NCI-H526 treated with DMSO at 0.1 percent for 48 hours (cell line): ENCODE measurements at regions not wholly inside any gene's neighbourhood (a gene's known extent, or its start where the extent isn't known, plus 50 kb on each side); places are given as distances from the start of the nearest gene placed in this dataset.
"Not testable (repeated sequence)": the region's sequence is repeated elsewhere in the genome, so short reads cannot be mapped to it uniquely, and the experiment has no call there.

Experiments
- DNase-seq: peaks from one replicate; lab custom pipeline; 2025; lab: John Stamatoyannopoulos, UW

DNA sequence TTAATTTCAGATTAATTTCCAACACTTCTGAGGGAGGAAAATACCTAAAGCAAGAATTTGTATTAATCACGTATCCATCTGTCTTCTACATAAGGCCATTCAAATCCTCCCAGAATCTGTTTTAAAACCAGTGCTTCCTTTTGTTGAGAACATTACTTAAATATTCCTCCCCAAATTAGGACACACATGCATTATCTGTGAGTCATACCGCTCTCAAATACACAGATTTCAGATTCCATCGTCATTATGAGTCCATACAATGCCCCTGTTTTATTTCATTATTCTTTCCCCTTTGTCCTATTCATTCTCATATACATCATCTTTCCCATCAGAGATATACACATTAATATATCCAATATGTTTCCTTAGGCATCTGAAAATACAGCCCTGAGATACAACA is 57.3 kb upstream of the PRSS12 start:
- no peak for DNase-seq

DNA sequence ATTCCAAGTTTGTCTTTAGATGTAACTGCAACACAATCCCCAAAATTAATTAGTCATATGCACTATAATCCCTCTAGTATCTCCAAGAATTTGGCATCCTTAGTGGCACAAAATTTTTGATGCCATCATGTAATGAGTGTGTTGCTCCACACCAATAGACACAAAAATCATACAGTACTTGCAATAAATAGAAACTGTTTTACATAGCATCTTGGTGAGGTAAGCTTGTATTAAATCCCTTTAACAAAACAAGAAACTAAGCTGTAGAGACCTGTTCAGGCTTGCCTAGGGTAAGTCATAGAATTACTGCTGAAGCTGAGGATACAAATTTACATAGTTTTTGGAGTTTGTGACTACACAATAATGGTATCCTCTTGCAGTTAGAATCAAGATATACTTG is 64.5 kb upstream of the PRSS12 start:
- no peak for DNase-seq

DNA sequence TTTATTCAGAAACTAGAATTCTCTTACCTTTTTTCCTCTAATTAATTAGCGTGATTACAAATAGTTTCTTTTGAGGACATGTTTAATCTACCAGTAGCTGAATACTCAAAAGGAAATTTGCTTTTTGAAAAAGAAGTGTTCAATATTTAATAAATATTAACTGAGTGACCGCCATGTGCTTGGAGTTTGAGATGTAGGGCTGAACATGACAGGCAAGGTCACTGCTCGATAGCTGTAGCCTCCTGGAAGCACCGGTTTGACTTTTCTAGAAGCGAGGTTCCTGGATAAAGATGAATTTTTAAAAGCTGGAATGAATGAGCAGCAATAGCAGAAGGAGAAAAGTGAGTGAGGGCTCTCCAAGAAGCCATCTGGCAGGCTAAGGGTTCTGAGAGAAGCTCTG is 65.0 kb upstream of the PRSS12 start:
- DNase-seq: not testable (repeated sequence)

DNA sequence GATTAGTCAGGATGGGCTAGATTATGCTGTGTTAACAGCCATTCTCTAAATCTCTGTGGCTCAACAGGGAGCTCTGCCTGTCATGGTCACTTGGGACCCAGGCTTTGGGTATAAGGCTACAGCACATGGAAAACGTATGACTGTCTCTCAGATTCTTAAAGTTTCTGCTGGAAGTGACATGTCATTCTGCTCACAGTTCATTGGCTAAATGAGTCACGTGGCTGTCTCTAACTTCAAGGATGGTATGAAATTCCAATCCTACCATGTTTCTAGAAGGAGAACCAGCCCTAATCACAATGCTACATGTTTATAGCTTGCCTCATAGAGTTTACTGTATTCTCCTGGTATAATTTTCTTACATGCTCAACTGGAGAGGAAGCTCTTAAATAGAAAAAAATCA is 65.6 kb upstream of the PRSS12 start:
- DNase-seq: not testable (repeated sequence)

DNA sequence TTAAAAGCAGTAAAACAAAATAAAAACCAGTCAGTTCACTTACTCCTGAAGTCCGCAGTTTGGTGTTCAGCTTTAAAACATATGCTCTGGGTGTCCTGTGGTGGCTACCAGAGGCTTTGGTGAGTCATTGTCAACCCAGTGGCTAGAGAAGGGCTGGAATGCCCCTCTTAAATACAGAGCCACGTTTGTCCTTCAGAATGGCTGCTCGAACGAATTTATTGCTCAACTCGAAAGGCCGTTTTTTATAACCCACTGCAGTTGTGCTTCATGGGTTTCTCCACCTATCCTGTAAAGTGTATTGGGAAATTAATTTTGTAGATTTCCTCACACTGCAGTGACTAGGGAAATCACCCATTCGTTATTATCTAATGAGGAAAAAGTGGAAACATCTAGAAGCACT is 66.8 kb upstream of the PRSS12 start:
- DNase-seq: not testable (repeated sequence)

DNA sequence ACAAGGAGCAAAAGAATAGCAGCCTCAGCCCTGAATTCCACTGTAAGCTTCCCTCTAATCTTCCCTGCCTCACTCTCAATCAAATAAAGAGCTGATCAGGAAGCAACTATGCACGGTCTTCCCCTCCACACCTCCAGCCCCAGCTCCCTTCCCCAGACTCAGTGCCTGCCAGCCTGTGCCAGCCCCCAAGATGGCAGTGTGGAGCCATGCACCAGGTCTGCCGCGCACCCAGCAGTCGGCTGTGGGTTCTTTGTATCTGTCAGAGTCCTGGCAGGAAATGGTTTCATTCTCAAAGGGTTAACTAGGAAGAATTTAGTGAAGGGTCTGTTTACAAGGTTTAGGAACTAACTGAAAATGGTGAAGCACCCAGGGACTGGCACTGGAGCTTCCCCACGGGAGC is 71.3 kb upstream of the PRSS12 start:
- not testable (repeated sequence) for DNase-seq

DNA sequence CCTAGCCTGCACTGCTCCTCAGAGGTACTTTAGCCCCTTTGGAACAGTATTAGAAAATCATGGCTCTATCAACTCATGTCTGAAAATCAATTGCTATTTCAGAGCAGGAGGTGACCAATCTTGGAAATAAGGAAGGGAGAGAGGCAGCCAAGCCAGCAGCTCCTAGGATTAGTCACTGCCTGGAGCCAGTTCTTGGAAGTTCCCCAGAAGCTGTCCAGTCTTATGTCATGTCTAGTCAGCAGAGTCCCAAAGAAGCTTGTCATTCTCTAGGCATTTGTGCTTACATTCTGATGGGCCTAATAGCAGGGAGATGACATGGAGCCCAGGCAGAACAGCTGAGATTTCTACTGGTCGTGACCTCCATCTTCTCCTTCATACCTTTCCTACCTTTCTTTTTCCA is 76.1 kb upstream of the PRSS12 start:
- not testable (repeated sequence) for DNase-seq

DNA sequence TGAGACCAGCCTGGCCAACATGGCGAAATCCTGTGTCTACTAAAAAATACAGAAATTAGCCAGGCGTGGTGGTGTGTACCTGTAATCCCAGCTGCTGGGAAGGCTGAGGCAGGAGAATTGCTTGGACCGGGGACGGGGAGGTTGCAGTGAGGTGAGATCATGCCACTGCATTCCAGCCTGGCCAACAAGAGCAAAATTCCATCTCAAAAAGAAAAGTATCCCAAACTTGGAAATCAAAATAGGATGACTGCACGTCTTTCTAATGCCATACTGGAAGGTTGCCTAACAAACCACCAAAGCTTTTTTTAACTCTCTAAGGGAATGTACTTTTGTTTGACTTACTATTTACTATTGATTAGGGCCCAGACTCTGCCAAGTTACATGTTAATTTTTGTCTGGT is 79.6 kb upstream of the PRSS12 start:
- not testable (repeated sequence) for DNase-seq

DNA sequence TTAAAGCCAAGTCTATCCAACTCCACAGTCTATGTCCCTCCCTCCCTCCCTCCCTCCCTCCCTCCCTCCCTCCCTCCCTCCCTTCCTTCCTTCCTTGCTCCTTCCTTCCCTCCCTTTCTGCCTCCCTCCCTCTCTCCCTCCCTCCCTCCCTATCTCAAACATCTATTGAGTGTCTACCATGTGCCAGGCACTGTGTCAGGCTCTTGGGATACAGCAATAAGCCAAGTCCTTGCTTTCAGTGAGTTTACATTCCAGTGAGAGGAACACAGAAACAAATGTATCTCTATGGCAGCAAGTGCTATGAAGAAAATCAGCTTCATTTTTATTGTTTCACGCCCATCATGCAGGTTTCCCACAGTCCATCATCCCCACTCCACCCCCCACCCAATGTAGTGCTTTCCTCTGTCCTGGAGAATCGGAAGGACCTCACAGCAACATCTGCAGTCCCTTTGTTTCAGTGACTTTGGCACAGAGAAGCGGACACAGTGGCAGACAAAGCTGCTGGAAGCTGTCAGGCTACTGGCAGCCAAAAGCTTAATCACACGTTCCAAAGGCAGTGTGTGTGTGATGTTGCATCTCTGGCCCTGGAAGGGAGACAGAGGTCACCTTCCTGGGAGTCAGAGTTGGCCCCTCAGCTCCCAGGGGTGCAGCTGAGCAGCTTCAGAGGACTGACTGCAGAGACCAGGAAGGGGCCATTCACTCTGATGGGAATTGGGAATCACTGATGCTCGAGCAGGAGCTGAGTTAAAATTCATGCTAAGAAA is 81.0 kb upstream of the PRSS12 start:
- DNase-seq: not testable (repeated sequence)

DNA sequence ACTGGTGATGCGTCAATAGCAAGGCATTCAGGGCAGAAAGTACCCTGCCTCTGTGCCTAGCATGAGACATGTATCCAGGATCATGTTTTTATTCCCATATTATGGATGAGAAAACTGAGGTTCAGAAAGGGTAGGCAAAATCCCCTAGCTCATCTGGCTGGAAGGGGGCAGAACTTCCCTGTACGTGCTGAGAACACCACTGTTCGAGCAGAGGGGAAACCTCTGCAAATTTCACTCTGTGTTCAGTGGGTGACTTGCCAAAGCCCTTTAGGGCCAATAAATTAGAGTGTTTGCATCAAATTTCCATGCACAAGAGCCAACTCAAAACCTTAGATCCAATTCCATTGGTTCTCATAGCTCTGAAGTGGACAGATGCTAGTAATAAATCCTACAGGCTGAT is 82.6 kb upstream of the PRSS12 start:
- not testable (repeated sequence) for DNase-seq

DNA sequence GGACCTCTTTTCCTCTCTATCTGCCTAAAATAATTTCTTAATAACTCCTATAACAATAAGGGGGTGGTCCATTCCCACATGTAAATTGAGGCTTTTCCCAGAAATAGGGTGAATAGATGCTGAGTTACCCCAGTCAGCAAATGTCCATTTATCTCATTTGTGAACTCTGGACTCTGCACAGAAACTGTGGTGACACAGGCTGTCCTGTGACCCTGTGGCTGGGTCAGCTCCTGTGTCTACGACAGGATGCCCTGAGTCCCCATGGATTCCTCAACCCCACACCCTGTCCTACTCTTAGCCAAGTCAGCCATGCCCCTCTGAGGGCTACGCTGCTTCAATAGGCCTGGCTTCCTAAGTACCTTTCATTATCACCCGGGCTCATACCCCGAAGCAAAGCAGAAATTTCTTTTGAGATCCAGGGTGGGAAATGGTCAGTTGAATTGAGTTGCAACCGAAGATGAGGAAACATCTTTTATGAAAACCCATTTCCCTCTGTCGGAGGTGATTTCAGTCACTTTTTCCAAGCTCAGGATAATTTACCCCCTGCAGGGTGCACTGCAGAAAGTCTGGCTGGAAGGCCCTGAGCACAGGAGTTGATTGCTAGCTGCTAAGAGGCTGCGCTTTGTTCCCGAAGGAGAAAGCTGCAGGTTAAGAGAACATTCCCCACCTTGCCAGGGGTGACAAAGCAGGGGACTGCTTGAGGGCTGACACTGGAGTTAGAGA is 89.5 kb upstream of the PRSS12 start:
- DNase-seq: not testable (repeated sequence)

DNA sequence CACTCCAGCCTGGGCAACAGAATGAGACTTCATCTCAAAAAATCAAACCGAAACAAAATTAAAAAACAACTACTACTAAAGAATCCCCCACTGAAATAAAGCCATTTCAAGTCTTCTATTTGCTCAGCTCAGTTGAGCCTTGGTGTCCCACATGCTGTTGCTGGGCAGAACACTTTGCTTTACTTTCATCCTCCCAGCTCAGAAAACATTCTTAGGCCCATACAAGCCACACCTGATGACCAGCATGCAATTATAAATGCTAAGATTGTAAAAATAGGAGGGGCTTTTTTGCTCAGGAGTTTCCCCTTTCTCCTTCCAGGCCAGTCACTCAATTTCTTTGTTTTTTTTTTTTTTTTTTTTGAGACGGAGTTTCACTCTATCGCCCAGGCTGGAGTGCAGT is 94.6 kb upstream of the PRSS12 start:
- not testable (repeated sequence) for DNase-seq

DNA sequence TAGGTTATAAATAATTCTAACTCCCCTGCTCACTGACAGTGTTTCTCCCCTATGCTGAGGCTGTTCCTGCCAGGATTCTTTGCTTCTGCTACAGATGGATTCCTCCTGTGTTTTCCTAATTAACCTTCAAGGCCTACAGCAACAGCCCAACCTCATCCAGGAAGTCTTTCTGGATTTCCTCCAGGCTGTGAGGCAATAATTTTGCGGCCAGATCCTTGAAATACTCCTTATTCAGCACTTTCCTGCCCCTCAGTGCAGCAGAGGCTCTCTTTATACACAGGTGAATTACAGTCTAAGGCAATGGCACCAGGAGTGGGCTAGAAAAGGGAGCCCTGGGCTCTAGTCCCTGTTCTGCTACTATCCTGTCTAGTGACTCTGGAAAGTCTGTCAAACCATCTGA is 102.1 kb upstream of the PRSS12 start:
- DNase-seq: not testable (repeated sequence)

DNA sequence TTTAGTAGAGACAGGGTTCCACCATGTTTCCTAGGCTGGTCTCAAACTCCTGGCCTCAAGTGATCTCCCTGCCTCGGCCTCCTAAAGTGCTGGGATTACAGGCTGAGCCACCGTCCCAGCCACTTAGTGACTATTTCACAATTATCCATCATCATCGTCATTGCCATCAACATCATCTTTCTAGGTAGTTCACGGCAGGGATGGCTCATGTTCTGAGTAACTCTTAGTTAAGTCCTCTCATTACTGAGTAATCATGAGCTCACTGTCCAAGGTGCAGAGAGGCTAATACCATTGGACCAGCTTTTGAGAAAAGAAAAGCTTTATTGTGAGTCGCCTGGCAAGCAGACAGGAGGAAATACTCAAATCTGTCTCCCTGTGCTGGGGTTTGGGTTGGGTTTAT is 108.6 kb upstream of the PRSS12 start:
- not testable (repeated sequence) for DNase-seq

DNA sequence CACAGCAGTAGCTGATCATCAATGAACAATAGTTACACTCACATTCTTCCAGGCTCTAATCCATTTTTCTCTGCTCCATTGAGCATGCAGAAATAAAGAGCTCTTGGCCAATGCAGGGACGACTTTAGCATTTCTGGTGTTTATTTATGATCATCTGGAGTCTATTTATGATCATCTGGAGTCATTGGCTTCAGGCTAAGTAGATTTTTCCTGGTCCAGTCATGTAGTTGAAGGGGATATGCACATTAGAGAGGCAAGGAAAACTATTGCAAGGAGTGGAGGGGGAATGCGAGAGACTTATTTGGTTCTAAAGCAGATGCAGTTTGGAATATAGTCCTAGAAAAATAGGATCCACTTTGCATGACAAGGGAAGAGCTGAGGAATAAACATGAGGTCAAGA is 113.0 kb upstream of the PRSS12 start:
- DNase-seq: not testable (repeated sequence)

DNA sequence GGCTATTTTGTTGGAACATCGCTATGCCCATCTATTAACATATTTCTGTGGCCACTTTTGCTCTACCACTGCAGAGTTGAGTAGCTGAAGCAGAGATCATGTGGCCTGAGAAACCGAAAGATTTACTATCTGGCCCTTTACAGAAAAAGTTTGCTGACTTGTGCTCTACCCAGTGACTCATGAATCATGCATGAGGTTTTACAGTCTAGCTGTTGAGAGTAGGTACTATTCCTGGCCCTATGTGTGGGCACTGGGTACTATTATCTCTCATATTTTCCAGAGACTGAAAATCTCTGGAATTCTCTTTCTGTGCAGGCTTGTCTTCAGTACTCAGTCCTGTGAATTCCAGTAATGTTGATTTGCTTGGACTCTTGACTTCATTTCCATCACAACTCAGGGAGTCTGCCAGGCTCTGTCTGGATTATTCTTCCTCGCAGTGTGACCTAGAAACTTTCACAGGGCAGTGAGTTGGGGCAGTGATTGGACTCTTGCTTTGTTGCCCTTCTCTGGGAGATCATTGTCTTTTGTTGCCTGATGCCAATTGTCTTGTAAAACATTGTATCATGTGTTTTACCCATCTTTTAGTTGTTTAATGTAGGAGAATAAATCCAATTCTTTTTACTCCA is 121.3 kb upstream of the PRSS12 start:
- not testable (repeated sequence) for DNase-seq

DNA sequence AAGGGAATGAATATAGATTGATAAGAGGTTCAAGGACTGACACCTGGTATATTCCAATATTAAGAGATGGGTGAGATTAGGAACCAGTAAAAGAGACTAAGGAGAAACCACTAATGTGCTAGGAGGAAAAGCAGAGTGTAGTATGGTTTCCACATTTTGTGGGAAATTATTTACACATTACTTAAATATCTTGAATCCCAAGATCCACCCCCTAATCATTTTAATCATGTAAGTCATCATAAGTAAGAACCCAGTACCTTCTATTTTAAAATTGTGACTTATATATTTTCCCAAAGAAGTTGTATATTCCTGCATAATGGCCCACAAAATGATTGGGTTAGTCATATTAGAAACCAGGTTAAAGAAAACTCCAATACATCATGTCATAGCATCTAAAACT is 122.0 kb upstream of the PRSS12 start:
- not testable (repeated sequence) for DNase-seq

DNA sequence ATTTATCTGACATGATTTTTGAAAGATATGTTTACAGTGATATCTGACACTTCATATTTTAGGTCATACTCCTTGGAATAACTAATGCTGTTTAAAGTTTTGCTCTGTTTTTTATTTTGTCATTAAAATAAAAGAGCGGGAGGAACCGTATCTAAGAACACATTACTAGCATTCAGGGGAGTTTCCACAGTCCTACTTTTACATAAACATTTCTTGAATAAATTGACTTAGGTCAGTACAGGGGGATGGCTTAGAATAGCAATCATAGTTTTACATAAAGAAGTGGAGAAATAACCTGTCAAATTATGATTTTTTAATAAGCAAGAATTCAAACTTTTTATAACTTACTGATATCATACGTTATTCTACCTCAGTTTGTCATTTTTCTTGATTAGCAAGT is 123.1 kb upstream of the PRSS12 start:
- DNase-seq: not testable (repeated sequence)

DNA sequence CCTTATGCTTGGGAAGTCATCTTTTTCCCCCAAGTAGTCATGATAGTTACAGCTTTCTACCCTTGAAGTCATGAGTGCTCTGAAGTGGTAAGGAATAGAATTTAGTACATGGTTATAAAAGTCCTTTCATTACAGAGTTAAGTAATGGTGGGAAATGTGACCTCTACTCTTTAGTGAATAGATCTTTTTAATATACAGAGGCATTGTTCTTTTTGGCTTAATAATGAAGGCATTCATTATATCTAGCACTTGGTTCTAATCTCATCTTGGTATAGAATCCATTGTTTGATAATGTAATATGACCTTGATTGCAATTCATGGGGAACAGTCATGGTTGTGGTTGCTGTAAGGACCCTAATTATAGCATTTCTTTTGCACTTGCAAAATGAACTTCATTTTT is 125.0 kb upstream of the PRSS12 start:
- not testable (repeated sequence) for DNase-seq

DNA sequence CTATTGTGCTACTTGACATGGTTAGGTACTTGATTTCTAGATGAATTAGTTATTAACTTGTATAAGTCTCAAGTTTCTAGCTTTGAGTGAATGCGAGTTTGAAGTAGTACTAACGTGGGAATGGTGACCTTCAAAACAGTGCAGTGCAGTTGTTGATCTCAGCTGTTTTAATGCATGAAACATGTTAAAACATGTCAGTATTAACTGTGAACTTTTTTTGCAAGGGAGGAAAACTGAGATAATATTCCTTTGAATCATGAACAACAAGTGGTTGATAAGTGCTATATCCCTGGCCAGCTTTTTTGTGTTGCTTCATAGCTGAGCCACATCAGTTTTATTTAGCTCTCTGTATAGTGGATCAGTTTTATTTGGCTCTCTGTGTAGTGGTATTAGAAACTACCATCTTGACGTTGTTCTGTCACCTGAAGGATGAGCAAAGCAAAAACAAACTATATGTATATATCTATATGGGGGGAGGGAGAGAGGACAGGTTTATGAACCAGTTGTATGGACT is 133.1 kb upstream of the PRSS12 start:
- not testable (repeated sequence) for DNase-seq

DNA sequence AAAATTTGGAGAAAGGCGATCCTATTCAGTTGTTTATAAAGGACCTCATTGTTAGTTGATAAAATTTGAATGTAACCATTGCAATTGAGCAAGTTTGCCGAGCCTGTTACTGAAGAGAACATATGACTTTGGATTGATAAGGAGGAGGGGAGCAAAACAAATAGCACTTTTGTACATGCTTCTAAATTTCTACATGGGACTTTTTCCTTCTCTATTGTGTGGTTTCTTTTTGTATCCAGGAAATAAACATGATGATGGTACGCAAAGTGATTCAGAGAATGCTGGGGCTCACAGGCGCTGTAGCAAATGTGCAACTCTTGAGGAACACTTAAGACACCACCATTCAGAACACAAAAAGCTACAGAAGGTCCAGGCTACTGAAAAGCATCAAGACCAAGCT is 140.2 kb upstream of the PRSS12 start:
- not testable (repeated sequence) for DNase-seq

DNA sequence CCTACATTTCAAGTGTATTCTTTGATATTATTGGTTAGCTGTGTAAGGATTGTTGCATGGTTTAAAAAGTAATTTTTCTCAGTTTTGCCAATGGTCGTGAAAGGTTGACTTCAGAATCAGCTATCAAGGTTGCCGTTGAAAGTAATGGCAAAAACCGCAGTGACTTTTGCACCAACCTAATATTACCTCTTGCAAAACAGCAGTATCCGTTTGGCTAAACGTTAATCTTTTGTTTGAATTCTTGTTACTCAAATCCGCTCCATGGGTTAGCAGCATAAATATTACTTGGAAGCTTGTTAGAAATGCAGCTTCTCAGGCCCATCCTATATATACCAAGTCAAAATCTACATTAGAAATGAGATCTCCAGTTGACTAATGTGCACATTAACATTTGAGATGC is 141.6 kb upstream of the PRSS12 start:
- DNase-seq: not testable (repeated sequence)

DNA sequence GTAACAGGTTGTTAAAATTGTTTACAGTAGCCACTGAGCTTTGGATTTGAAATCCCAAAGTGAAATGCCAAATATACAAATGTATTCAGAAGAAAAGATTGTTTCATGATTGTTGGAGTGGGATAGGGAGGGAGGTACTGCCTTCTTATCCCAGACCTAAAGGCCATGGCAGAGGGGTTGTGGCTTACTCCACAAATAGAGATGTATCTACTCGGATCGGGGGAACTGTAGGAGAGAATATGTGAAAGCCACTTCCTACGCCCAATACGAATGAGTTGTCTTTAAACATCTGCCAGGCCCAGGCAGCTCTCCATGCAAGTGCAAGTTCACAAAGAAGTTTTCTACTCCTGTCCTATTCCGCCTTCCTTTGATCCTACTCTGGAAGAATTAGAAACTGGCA is 150.2 kb upstream of the PRSS12 start:
- DNase-seq: not testable (repeated sequence)
